ENCODE measurements at regions not wholly inside any gene's neighbourhood (a gene's known extent, or its start where the extent isn't known, plus 50 kb on each side); places are given as distances from the start of the nearest gene placed in this dataset.

GRCh38 chr12:88400302-88400701 lies 180.0 kb downstream of the KITLG start:
- 90% methylated on average over 3 of the region's 3 CpGs for WGBS
- H3K4me3 ChIP-seq (ENCODE audit: low read depth in 1 of 3, low read length in 3 of 3) = no peak overlapping the region
- H3K27ac ChIP-seq (ENCODE audit: low read depth in 1 of 2, low read length in 2 of 2) = no peak overlapping the region
- no peaks in the 10 kb centered on the region for H3K36me3 ChIP-seq (ENCODE audit: control insufficient read depth in 4 of 4, insufficient read depth in 3 of 4, low read depth in 1 of 4, low read length in 3 of 4)
- H3K9ac ChIP-seq (ENCODE audit: low read depth in 1 of 2, low read length in 2 of 2) = no peak overlapping the region
- TF ChIP-seq HNF4G (IDR thresholded peaks at IDR 0.05) = no peak
- TF ChIP-seq, protein P1, sequence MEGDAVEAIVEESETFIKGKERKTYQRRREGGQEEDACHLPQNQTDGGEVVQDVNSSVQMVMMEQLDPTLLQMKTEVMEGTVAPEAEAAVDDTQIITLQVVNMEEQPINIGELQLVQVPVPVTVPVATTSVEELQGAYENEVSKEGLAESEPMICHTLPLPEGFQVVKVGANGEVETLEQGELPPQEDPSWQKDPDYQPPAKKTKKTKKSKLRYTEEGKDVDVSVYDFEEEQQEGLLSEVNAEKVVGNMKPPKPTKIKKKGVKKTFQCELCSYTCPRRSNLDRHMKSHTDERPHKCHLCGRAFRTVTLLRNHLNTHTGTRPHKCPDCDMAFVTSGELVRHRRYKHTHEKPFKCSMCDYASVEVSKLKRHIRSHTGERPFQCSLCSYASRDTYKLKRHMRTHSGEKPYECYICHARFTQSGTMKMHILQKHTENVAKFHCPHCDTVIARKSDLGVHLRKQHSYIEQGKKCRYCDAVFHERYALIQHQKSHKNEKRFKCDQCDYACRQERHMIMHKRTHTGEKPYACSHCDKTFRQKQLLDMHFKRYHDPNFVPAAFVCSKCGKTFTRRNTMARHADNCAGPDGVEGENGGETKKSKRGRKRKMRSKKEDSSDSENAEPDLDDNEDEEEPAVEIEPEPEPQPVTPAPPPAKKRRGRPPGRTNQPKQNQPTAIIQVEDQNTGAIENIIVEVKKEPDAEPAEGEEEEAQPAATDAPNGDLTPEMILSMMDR (IDR thresholded peaks at IDR 0.05; ENCODE audit: low read depth, low read length, missing input control) = no peak
- TF ChIP-seq ATF3 (IDR thresholded peaks at IDR 0.05) = no peak
- TF ChIP-seq SP1 (IDR thresholded peaks at IDR 0.05) = no peak
- TF ChIP-seq TAF1 (conservative IDR thresholded peaks at IDR 0.05) = no peak
- TF ChIP-seq RXRA (IDR thresholded peaks at IDR 0.05) = no peak
- TF ChIP-seq GABPA (IDR thresholded peaks at IDR 0.05 in 1 of 2, conservative IDR thresholded peaks at IDR 0.05 in 1 of 2) = no peak
- no peak for TF ChIP-seq JUND (IDR thresholded peaks at IDR 0.05)
- no peak for TF ChIP-seq RAD21 (IDR thresholded peaks at IDR 0.05)
- TF ChIP-seq NR2F2 (IDR thresholded peaks at IDR 0.05) = no peak
- peaks cover 0 to 4% (median 0%) of the 10 kb centered on the region in 4 donors for H3K27me3 ChIP-seq (ENCODE audit: control insufficient read depth in 4 of 4, insufficient read depth in 4 of 4, low read length in 3 of 4)
- H3K4me1 ChIP-seq (ENCODE audit: control insufficient read depth in 4 of 4, insufficient read depth in 4 of 4, low read length in 3 of 4) = no peaks in the 10 kb centered on the region
- DNase-seq (ENCODE audit: low spot score) = no peak
- H3K9me3 ChIP-seq (ENCODE audit: control insufficient read depth in 4 of 4, low read length in 3 of 4) = no peaks in the 10 kb centered on the region

DNA sequence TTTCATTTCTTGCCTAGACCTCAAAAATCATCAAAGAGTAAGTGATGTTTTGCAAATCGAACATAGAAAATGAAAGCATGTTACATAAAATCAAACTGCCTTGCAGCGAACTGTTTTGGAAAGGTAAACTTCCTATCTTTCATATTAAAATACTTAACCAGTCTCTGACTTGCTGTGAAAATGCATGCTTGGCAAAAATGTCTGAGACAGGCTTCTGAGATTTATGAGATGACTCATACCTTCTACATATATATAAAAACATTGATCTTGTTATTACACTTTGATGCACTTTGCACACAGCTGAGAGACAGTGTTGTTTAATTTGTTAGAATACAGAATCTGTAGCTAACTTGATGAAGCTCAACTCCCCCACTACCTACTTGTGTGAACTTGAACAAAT lies 179.1 kb downstream of the KITLG start:
- Histone ChIP-seq H3K4me3 (ENCODE audit: low read depth in 1 of 3, low read length in 3 of 3) (no peak overlapping the region), H3K9ac (ENCODE audit: low read depth in 1 of 2, low read length in 2 of 2) (no peak overlapping the region), H3K27ac (ENCODE audit: low read depth in 1 of 2, low read length in 2 of 2) (no peak overlapping the region), H3K36me3 (ENCODE audit: control insufficient read depth in 4 of 4, insufficient read depth in 3 of 4, low read depth in 1 of 4, low read length in 3 of 4) (no peaks in the 10 kb centered on the region), H3K4me1 (ENCODE audit: control insufficient read depth in 4 of 4, insufficient read depth in 4 of 4, low read length in 3 of 4) (no peaks in the 10 kb centered on the region), H3K27me3 (ENCODE audit: control insufficient read depth in 4 of 4, insufficient read depth in 4 of 4, low read length in 3 of 4) (peaks cover 0 to 4% (median 0%) of the 10 kb centered on the region in 4 donors), H3K9me3 (ENCODE audit: control insufficient read depth in 4 of 4, low read length in 3 of 4) (no peaks in the 10 kb centered on the region)
- no peak for DNase-seq (ENCODE audit: low spot score)
- no peak for TF ChIP-seq ATF3 (IDR thresholded peaks at IDR 0.05)
- no peak for TF ChIP-seq JUND (IDR thresholded peaks at IDR 0.05)
- no peak for TF ChIP-seq NR2F2 (IDR thresholded peaks at IDR 0.05)
- TF ChIP-seq, protein P2, sequence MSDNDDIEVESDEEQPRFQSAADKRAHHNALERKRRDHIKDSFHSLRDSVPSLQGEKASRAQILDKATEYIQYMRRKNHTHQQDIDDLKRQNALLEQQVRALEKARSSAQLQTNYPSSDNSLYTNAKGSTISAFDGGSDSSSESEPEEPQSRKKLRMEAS (IDR thresholded peaks at IDR 0.05) = no peak
- TF ChIP-seq, protein P3, sequence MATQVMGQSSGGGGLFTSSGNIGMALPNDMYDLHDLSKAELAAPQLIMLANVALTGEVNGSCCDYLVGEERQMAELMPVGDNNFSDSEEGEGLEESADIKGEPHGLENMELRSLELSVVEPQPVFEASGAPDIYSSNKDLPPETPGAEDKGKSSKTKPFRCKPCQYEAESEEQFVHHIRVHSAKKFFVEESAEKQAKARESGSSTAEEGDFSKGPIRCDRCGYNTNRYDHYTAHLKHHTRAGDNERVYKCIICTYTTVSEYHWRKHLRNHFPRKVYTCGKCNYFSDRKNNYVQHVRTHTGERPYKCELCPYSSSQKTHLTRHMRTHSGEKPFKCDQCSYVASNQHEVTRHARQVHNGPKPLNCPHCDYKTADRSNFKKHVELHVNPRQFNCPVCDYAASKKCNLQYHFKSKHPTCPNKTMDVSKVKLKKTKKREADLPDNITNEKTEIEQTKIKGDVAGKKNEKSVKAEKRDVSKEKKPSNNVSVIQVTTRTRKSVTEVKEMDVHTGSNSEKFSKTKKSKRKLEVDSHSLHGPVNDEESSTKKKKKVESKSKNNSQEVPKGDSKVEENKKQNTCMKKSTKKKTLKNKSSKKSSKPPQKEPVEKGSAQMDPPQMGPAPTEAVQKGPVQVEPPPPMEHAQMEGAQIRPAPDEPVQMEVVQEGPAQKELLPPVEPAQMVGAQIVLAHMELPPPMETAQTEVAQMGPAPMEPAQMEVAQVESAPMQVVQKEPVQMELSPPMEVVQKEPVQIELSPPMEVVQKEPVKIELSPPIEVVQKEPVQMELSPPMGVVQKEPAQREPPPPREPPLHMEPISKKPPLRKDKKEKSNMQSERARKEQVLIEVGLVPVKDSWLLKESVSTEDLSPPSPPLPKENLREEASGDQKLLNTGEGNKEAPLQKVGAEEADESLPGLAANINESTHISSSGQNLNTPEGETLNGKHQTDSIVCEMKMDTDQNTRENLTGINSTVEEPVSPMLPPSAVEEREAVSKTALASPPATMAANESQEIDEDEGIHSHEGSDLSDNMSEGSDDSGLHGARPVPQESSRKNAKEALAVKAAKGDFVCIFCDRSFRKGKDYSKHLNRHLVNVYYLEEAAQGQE (IDR thresholded peaks at IDR 0.05) = no peak
- TF ChIP-seq HNF4G (IDR thresholded peaks at IDR 0.05) = no peak
- no peak for TF ChIP-seq ZBTB33 (IDR thresholded peaks at IDR 0.05)
- TF ChIP-seq GABPA (IDR thresholded peaks at IDR 0.05 in 1 of 2, conservative IDR thresholded peaks at IDR 0.05 in 1 of 2) = no peak
- 64% methylated on average over 2 of the region's 2 CpGs for WGBS

All from liver (tissue), 8 donors.